GM21381 (cell line): ENCODE measurements at regions not wholly inside any gene's neighbourhood (a gene's known extent, or its start where the extent isn't known, plus 50 kb on each side); places are given as distances from the start of the nearest gene placed in this dataset.

ENCODE experiments used
- ATAC-seq: cut with Tn5 transposase; IDR thresholded peaks from one replicate; pipeline ENCODE4 v1.9.1; 2021; ENCODE audit warnings: mild to moderate bottlenecking, moderate library complexity; ENCODE audit not compliant: unreplicated experiment

DNA sequence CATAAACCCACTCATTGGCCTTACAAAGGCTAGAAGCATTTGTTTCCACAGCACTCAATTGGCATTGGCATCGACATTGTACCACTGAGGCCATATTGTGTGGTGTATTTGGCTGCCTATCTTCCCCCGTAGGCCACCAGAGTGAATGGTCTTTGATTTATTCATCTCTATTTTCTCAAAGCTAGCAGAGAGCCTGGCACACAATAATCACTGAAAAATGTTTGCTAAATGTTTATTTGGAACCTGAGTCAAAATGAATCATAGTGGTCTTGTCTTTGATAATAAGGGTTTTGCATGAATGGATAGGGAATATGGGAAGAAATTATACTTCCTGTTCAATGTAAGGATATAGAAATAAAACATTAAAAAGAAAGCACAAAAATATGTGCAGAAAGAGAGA is 107.3 kb upstream of the SLC8A1 start:
- ATAC-seq, result no peak

DNA sequence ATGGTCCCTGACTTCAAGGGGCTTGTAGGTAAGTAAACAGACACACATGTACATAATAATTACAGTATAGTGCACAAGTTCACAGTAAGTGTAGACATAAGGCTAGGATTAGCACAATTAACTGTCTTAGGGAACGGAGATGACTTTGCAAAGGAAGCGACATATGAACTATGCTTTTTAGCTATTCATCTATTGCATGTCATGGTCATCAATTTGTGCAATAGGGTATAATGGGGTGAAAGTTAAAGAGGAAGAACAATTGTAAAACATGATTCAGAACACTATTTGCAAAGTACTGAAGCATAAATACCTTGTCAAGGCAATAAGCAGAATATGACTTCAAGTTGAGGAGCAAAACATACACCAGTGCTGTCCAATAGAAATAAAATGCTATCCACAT is 112.3 kb upstream of the SLC8A1 start:
- ATAC-seq, result no peak

DNA sequence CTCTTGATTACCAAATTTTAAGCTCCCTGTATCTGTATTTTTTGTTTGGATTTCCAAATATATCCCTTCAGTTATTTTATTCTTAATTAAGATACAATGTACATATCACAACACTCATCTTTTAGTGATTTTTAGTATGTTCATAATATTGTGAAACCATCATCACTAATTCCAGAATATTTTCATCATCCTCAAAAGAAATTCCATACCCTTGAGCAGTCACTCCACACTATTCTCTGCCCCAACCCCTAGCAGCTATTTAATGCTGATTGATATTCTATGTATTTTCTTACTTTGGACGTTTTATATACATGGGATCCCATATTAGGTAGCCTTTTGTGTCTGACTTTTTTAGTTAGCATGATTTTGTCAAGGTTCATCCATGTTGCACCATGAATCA is 127.4 kb upstream of the SLC8A1 start:
- ATAC-seq, result no peak

DNA sequence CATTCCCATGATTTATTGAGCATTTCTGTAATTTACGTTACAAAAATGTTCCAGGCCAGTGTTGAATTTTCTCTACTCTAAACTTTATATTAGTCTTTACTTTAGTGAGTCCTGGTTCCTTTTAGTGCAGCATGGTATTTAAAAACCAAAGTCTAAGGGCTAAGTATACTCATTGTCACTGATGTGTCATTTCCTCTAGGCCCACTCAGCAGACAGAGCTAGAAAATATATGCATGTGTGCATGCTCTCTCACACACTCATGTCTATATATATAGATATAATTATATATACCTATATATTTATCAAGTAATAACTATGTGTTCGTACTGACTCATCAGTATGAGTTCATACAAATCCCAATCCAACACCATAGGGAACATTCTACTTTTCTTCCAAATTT is 132.5 kb upstream of the SLC8A1 start:
- no peak for ATAC-seq

DNA sequence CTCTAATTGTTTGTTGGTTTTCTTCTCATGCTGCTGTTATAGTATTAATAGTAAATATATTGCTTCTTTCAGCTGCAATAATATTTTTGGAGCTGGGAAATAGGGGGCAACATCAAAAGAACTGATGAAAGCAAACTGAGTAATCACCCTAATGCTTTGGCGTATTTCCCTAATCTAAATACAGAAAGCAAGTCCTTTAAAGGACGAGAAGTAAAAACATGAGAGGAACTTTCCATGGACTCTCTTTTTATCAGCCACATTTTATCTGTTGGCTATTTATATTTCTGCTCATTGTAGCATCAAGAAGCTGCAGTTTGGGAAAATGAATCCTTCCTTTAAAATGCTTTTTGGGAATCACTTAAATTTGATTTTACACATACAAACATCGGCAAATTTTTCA is 139.9 kb upstream of the SLC8A1 start:
- ATAC-seq, result no peak

DNA sequence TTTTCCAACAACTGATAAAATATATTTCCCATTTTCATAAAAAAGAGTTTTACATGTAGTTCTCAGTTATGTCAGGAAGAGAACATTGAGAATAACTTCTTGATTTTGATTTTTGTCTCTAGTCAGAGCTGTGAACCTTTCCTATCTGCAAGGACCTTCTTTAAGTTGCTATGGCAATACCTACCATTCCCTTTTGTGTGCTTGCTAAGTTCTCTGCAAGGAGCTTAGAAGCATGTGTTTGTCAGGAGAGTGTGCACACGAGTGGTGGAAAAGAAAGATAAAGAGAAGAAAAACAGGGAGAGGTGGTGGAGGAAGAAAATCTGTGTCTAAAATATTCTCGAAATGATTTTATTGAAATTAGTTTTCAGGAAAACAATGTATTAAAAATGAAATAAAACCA is 140.3 kb upstream of the SLC8A1 start:
- no peak for ATAC-seq

DNA sequence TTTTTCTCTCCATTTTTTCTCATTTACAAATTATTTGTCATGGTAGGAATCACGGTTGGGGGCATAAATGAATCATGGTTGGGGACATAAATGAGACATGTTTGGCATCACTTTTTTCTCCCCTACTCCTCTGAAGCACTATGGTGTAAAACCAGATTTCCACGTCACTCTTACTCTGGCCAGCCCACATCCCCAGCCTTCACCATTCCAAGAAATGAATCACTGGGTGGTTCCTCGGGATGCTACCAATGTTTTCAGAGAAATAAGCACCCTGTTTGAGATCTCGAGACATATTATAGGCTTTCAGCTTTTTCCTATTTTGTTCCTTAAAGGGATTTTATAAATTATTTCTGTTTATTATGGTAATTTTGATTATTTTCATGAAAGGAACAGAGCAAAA is 155.0 kb upstream of the SLC8A1 start:
- no peak for ATAC-seq

DNA sequence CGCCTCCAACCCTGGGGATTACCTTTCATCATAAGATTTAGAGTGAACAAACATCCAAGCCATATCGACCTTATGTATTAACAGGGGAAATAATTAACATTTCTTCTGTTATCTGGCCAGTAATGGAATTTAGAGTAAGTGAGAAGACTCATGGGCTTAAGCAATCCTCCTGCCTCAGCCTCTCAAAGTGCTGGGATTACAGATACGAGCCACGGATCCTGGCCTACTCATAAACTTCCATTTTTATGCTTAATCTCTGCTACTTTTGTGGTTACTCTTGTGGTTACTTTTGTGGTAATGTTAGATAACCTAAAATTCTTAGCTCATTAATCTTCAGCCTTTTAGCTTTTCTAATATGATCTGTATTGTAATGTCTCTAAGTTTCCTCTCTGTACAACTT is 159.3 kb upstream of the SLC8A1 start:
- no peak for ATAC-seq

DNA sequence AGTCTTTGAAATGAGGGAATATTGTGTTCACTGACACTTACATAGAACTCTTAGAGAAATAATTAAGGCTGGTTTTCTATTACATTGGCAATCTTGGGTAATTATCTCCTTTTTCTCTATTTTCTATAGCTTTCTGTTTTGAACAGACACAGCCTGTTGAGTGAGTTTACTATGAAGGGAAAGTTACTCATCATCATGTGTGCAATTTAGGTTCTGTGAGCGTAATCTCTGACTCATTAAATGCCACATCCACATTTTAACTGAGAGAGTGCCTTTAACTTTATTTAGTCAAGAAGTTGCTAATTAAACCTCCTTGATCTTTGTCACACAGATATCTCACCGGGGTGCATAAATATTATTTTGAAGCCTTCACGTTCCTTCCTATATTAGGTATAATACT is 174.0 kb upstream of the SLC8A1 start:
- ATAC-seq, result no peak

DNA sequence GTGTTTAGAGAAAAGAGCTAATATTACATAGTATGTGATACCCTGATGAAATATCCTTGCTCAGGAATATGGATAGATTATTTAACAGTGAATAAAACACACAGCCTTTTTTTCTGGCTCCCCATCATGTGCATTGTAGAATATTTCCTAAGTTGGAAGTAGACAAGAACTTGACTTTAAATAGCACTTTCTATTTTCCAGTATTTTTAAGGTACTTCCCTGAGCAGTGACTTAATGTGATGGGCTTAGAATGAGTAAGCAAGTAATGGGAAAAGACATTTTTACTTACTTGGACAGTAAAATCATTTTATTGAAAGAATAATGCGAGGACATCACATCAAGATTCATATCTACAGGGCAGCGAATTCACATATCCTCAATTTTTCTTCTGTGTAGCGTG is 176.7 kb upstream of the SLC8A1 start:
- ATAC-seq, result no peak

DNA sequence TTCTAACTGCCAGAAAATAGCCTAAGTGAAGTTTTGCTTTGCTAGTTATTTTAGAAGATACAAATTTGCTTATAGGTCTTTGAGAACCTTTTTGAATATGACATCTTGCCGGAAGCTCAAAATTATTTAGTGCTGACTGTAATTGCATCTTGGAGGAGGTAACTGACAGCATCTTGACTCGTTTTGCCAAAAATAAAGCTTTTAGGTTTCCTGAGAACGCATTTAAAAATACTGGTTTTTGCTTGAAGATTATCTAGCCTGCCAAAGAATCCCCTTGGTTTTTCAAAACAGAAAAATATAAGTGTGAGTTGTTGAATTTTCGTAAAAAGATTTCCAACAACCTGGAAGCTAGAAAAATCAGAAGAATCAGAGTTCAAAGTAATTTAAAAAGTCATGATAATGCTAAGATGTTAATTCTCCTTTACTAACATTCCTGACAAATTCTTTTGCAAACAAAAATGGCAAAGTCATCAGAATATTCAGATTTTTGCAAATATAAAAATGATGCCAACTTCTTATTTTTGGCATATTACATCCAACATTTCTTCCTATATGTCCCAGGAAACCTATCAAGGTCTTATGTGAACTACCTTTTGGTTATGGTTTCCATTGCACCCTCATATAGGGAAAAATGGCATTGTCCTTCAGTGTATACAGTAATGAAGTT is 178.0 kb upstream of the SLC8A1 start:
- no peak for ATAC-seq

DNA sequence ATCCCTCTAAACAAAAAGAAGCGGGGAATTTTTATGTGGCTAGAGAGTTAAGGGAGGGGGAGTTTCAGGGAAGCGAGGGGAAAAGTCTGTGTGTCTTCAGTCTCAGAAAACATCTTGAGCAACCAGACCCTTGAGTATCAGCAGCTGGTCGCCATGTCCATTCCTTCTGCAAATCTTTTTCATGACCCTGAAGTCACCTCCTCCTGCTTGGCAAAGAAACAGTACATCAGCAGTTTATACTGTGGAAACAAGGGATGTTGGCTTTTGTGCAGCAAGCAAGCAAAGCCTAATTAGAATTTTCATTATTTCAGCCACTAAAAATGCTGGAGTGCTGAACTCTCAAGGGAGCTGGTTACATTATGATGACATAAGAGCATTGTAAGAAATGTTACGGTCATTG is 187.4 kb upstream of the SLC8A1 start:
- ATAC-seq, result no peak

DNA sequence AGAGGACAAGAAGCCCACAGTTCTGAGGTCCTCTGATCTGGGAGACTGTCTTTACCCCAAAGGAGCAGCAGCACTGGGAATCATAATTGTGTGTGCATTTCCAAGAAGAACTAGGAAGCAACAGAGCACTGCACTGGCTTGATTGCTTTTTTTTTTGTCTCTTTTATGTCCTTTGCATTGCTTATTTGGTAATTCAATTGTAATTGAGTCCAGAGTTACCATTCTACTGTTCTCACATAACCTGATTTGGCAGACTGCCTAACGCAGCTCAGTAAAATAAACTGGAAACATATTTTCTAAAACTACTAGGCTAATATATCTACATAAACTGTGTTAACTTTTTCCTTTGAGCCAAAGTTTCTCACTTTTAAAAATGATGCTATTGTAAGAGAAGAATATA is 190.3 kb upstream of the SLC8A1 start:
- ATAC-seq, result no peak

DNA sequence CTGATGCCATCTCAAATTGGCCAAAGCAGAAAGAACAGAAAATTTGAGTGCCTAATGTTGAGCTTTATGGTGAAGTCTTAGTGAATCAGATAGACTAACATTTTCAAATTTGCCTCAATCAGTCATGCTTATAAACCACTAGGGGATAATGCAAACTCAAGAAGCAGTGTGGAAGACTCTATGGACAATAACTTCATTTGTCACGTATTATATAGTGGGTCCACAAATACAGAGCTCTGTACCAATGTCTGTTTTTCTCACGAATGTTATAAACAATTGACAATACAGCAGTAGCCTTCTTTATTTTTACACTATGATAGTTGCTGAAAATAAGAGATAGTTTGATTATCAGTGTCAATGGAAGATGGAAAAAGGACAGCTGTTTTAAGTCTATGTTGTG is 190.8 kb upstream of the SLC8A1 start:
- ATAC-seq, result no peak

DNA sequence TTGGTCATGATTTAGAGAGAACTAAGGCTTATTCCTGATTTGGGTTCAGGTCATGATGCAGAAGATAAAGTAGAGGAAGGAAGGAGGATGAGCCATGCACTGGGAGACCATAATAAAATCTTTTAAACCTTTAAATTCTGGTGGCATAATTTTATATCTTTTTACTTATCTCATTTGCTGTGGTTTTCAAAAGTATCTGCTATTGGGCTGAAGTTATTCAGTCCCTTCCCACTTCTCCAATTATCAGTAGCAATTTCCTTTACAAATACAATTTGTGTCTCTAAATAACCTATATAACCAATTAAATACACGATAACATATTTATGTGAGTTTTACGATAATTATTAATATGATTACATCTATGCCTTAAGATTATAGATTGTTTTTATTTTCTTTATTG is 194.8 kb upstream of the SLC8A1 start:
- ATAC-seq, result no peak

DNA sequence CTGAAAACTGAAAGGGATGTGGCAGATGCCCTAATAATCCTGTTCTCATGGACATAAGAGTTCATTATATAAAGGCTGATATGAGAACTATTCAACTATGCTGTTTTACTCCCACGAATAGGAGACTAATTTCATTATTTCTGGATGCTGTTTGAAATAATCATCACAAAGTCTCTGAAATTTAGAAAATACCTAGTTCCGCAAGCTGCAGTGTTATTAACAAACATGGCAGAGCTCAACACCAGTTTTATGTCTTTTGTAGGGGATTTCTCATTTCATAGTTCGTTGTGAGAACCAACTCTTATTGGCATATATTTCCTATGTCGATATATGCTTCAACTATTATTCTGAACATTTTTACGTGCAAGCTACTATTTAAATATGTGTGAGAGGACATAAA is 200.3 kb upstream of the SLC8A1 start:
- ATAC-seq, result no peak

DNA sequence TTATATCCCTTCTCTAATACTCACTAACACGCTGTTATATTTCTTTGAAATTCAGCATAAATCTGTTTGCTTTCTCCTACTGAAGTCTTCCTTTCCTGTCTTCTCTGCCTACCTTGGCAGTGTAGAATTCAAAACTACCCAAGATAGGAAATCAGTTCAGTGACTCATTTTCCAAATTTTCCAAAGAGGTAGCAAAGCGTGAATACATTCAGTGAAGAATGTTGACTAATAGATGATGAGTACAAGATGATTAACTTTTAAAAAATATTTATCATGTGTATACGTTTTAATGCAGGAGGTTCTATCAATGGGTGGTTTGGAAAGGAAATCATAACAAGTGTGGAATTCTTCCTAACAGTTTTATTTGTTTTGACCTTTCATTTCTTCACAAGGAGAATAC is 201.9 kb upstream of the SLC8A1 start:
- no peak for ATAC-seq

DNA sequence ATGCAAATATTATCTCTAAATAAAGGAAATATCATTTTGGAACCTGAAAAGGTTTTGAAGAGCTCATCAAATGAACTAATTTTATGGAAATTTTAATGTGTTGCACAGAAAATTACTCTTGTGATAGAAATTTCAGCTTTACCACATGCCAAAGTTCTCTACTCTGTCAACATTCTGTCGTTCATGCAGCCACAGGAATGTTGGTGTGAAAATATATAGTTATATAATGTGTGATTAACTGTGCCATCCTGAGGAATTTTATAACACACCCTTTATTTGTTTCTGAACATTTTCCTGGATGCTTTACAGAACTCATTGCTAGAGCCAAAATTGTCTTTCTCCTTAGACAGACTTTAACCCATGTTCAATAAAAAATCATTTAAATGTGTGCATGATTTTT is 202.5 kb upstream of the SLC8A1 start:
- no peak for ATAC-seq

DNA sequence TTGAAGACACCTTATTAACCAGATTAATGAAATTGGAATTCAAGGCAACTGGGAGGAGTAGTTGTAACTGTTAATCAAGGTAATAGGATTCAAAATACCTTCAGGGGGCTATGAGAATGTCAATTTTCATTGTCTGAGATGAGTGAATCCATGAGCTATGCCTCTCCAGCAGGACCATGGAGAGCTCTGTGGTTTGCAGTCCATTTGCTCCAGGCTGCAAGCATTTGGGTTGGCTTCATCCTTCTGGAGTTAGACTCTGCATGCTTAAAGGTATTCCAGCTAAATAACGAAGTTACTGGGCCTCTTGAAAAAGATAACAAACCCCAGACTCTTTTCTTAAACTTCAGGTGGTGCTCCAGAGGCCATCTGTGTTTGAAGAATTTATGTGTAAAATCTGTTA is 207.1 kb upstream of the SLC8A1 start:
- no peak for ATAC-seq

DNA sequence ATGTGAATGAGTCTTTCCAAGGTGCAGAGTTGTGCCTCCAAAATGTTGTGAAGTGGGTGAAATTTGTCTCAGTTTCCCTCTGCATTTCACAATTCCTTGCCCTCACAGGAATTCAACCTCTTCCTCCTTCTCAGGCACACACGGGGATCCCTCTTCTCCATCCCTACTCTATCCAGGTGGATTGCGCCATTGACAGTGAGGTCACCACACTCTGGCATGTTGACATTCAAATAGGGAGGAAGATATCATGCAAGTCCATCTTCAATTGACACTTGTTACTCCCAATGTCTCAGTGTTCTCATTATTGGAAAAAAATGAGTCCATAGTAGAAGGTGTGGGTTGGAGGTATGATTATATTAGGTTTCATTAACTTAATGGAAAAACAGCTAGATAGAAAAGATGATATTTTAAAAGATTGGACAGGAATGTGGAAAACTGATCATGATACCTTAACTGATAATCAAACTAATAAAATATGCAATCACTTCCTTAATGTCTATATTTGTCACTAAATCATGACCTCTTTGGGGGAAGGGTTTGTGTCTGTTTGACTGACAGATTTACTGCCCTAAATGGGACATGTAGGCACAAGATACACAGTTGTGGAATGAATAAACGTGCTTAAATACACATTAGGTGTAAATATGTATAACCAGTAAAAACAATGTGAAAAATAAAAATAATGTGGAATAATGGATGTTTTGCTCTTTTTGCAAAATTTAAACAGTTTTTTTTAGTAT is 213.8 kb upstream of the SLC8A1 start:
- ATAC-seq, result no peak

DNA sequence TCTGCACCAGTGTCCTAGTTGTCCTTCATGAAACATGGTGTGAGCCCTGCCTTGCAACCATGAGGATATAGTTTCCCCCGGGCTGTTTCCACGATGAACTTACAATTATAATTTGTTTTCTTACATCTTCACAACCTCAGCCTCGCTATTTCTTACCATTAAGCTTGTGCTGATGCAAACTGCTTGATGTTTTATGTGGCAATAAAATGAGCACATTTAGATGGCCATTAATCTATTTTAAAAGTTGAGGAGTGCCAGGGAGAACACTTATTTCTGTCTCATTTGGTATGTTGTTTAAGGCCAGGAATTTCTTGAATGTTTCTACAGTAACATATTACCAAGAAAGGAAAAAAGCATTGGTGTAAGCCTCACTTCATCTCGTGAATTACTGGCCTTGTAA is 214.5 kb upstream of the SLC8A1 start:
- ATAC-seq, result no peak

DNA sequence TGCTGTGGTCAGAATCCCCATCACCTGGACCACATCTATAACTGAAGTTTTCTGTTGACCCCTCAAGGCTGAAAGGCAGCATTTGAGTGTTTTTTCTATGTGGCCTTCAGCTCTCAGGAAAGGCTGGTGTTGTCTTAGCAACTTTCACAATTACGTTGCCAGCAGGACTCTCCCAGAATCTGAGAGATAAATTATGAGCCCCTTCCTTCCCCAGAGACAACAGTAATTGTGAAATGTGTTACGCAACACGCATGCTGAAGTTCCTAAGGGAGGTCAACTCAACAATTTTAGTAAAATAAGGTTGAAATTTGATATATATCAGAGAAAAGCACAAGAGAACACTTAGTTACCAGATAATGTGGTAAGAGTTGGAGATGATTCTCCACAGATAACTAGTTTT is 216.5 kb upstream of the SLC8A1 start:
- no peak for ATAC-seq
